Lower leg skin (tissue), 4 donors: ENCODE measurements at regions not wholly inside any gene's neighbourhood (a gene's known extent, or its start where the extent isn't known, plus 50 kb on each side); places are given as distances from the start of the nearest gene placed in this dataset.

Experiments
- DNase-seq, 2 donors: peaks; one replicate each; pipeline ENCODE4 v3.0.0-alpha.2; 2019; ENCODE audit warnings: low spot score in 2 of 2
- H3K4me3 ChIP-seq: fragments of 200-600 bp; sonication (generic); 2 replicates; pipeline ENCODE4 v1.5.1; 2017; ENCODE audit warnings: mild to moderate bottlenecking, low read depth; ENCODE audit not compliant: poor library complexity, severe bottlenecking
- CTCF ChIP-seq, 3 donors: fragments of 450-650 bp; IDR thresholded peaks; one replicate each; pipeline ENCODE4 v1.5.1; 2016; ENCODE audit warnings: antibody characterized with exemption in 3 of 3, mild to moderate bottlenecking in 3 of 3, moderate library complexity in 2 of 3
- POLR2A ChIP-seq, 2 donors: fragments of 450-650 bp; IDR thresholded peaks; one replicate each; pipeline ENCODE4 v1.6.1; 2016 to 2017; ENCODE audit warnings: antibody characterized with exemption in 2 of 2, mild to moderate bottlenecking in 1 of 2, moderate library complexity in 1 of 2
- WGBS, 2 donors: methylation state at CpG; one replicate each; pipeline ENCODE4 v1.1.5; 2018; 5-methylcytosine and 5-hydroxymethylcytosine counted together
- intact Hi-C: fragments of 100-400 bp; cut with DNase I; formaldehyde crosslinking; loops from one replicate; pipeline ENCODE4 v1.15.0; 2023; ENCODE audit warnings: low total_unique reads

GRCh38 chr11:80610516-80610915 lies 1169.7 kb upstream of the TENM4 start:
- intact Hi-C loops, result no loop called here
- WGBS, 2 donors, result 92 to 94% methylated on average over 7 of the region's 7 CpGs
- no peak for DNase-seq
- TF ChIP-seq CTCF (IDR thresholded peaks at IDR 0.05) (no peak), POLR2A (IDR thresholded peaks at IDR 0.05) (no peak)
- H3K4me3 ChIP-seq, result no peak overlapping the region

- no peak overlapping the region for H3K4me3 ChIP-seq
- WGBS, 2 donors, result 62 to 80% methylated on average over 2 of the region's 2 CpGs
- no peak for DNase-seq
- TF ChIP-seq CTCF (IDR thresholded peaks at IDR 0.05) (no peak), POLR2A (IDR thresholded peaks at IDR 0.05) (no peak)
- intact Hi-C loops, result no loop called here
These were observed 1162.6 kb upstream of the TENM4 start for GRCh38 chr11:80603472-80603871.

DNA sequence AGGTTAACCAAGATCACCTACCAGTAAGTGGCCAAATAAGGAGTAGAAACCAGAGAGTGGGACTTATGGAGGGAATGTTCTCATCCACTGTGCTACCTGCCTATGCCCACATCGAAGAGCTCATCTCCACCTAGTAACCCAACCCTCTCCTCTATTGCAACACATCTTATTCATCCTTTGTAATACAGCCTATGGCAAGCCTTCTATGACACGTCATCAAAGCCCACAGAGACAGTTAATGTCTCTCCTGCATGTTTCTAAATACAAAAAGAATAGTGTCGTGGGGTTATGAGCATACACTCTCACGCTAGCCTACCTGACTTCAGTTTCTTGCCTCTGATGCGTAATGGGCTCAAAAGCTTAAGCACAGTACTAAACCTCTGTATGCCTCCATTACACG lies 1158.1 kb upstream of the TENM4 start:
- DNase-seq, result no peak
- WGBS, 2 donors, result 81% methylated on average over 6 of the region's 6 CpGs
- no peak for TF ChIP-seq POLR2A (IDR thresholded peaks at IDR 0.05)
- TF ChIP-seq CTCF (IDR thresholded peaks at IDR 0.05), result no peak
- intact Hi-C loops, result no loop called here
- no peak overlapping the region for H3K4me3 ChIP-seq

DNA sequence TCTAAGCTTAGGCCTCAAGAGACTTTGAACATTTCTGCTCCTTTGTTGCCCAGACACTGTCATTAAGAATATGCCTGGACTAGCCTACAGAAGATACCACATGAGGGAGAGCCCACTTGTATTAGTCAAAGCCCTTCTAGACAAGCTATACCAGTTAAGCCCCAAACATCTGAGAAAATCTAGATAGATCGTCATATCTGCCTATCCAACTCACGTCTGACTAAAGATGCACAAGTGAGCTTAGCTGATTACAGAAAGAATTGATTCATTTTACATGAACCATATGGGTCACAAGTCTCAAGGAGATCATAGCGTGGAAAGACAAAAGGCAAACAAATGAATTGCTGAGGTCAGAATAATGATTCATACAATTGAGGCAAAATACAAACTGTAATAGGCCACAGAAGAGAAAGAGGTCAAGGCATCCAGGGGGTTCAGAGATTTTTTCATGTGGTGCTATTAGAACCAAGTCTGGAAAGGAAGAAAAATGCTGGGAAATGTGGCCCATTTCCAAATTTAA lies 1155.5 kb upstream of the TENM4 start:
- 91 to 92% methylated on average over 3 of the region's 3 CpGs for WGBS, 2 donors
- no peak for TF ChIP-seq POLR2A (IDR thresholded peaks at IDR 0.05)
- no peak for TF ChIP-seq CTCF (IDR thresholded peaks at IDR 0.05)
- intact Hi-C loops, result no loop called here
- no peak for DNase-seq
- no peak overlapping the region for H3K4me3 ChIP-seq

DNA sequence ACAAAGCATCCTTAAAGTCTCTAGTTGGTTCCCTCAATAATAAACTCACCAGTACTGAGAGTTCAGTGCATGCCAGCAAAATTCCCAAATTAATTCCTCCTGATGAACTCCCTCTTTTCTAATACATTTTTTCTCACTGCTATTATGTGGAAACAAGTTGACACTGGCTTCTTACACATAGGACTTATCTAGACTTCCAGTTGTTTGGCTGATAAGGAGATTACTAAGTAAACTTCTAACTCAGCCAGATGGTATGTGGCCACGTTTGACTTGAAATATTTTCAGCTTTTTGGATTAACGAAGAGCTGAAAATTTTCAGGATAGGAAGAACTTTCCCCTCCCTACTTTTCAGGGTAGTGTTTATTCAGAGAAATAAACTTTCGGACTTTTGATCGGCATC lies 1154.2 kb upstream of the TENM4 start:
- no peak for DNase-seq
- WGBS, 2 donors, result 52% methylated on average over 4 of the region's 4 CpGs
- intact Hi-C loops, result no loop called here
- no peak overlapping the region for H3K4me3 ChIP-seq
- no peak for TF ChIP-seq POLR2A (IDR thresholded peaks at IDR 0.05)
- TF ChIP-seq CTCF (IDR thresholded peaks at IDR 0.05), result no peak

- intact Hi-C loops, result no loop called here
- H3K4me3 ChIP-seq, result no peak overlapping the region
- 28 to 33% methylated on average over 2 of the region's 2 CpGs for WGBS, 2 donors
- DNase-seq, result no peak
- TF ChIP-seq POLR2A (IDR thresholded peaks at IDR 0.05) (no peak), CTCF (IDR thresholded peaks at IDR 0.05) (no peak)
These were observed 1153.0 kb upstream of the TENM4 start for GRCh38 chr11:80593648-80594374.
